Activated CD4-positive, alpha-beta T cell treated with anti-CD3 and anti-CD28 coated beads for 36 hours (primary cell): ENCODE measurements at regions not wholly inside any gene's neighbourhood (a gene's known extent, or its start where the extent isn't known, plus 50 kb on each side); places are given as distances from the start of the nearest gene placed in this dataset.

ENCODE experiments used
- ATAC-seq: fragments of 200-7000 bp; cut with Tn5 transposase; one replicate; pipeline ENCODE4 v1.10.0; 2021; ENCODE audit warnings: mild to moderate bottlenecking, moderate library complexity
- CTCF ChIA-PET: fragments of 350-600 bp; sonication (Branson Sonifier 250); formaldehyde crosslinking; loops from one replicate; lab custom pipeline; 2021; ENCODE audit warnings: antibody characterized with exemption; lab: Charles Lee
- POLR2A ChIA-PET: fragments of 350-600 bp; sonication (Branson Sonifier 250); formaldehyde crosslinking; loops from one replicate; lab custom pipeline; 2021; ENCODE audit warnings: antibody characterized with exemption, inconsistent platforms; lab: Charles Lee
- DNase-seq: peaks from one replicate; pipeline ENCODE4 v3.0.0-alpha.2; 2020
- H3K27ac Mint-ChIP-seq: one replicate; pipeline ENCODE4 v1.8.0; 2021; ENCODE audit warnings: mixed read lengths
- H3K27me3 Mint-ChIP-seq: one replicate; pipeline ENCODE4 v1.8.0; 2021; ENCODE audit warnings: mixed read lengths
- H3K36me3 Mint-ChIP-seq: one replicate; pipeline ENCODE4 v1.8.0; 2021; ENCODE audit warnings: low read depth, mixed read lengths
- H3K4me1 Mint-ChIP-seq: one replicate; pipeline ENCODE4 v1.8.0; 2021; ENCODE audit warnings: mixed read lengths
- H3K4me3 Mint-ChIP-seq: one replicate; pipeline ENCODE4 v1.8.0; 2021; ENCODE audit warnings: mild to moderate bottlenecking, moderate library complexity, mixed read lengths
- H3K9me3 Mint-ChIP-seq: one replicate; pipeline ENCODE4 v1.8.0; 2021; ENCODE audit warnings: low read depth, mixed read lengths
- intact Hi-C, 2 experiments: fragments of 100-400 bp; cut with DNase I in 1 of 2; cut with micrococcal nuclease in 1 of 2; formaldehyde crosslinking; loops; one replicate each; pipeline versions ENCODE4 v1.14.2 to v1.15.1; 2022 to 2024; cut with DNase I, micrococcal nuclease

DNA sequence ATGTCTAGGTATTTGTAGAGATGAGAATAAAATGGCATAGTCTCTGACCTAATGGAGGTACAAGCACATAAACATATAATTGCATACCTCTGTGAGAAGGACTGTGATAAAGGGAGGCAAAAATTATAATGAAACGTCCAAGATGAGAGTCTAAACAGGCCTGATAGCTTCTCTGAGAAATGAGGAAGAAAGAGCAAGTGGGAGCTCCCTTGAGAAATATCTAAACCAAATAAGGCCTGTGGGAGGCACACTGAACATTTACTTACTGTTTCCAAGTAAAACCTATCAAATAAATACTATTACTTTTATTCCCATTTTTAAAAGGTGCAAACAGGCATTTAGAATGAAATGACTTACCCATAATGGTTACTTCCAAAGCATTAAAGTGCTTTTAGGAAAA, 125.6 kb upstream of the PAPPA start:
- Mint-ChIP-seq H3K27me3 (no peaks in the 10 kb centered on the region), H3K27ac (no peak overlapping the region), H3K4me1 (no peaks in the 10 kb centered on the region), H3K36me3 (no peaks in the 10 kb centered on the region), H3K4me3 (no peak overlapping the region), H3K9me3 (peaks cover 12% of the 10 kb centered on the region)
- ATAC-seq (no peak), DNase-seq (no peak)
- intact Hi-C loops = no loop called here
- CTCF ChIA-PET = no interaction called here
- POLR2A ChIA-PET = no interaction called here

DNA sequence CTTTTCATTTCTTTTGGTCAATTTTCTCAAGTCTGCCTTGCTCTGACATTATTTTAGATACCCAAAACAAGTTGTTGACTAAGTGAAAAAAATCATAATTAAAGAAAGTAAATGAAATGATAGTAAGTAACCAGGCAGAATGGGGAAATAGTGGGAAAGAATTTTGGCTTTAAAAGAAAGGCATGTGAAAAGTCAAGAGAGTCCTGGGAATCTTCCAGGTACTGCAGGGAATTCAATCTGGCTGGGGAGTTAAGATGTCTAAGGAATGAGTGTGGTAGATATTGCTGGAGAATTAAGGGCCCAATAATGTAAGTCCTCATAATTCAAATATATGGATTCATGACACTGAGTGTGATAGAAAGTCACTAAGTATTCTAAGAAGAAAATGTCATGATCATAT, 123.1 kb upstream of the PAPPA start:
- H3K4me3 Mint-ChIP-seq = no peak overlapping the region
- intact Hi-C loops = loop anchor here in 1 of 2 experiments (10.0 kb wide), 1 partner anchor 56 kb away; no protein-coding TSS in a partner anchor

DNA sequence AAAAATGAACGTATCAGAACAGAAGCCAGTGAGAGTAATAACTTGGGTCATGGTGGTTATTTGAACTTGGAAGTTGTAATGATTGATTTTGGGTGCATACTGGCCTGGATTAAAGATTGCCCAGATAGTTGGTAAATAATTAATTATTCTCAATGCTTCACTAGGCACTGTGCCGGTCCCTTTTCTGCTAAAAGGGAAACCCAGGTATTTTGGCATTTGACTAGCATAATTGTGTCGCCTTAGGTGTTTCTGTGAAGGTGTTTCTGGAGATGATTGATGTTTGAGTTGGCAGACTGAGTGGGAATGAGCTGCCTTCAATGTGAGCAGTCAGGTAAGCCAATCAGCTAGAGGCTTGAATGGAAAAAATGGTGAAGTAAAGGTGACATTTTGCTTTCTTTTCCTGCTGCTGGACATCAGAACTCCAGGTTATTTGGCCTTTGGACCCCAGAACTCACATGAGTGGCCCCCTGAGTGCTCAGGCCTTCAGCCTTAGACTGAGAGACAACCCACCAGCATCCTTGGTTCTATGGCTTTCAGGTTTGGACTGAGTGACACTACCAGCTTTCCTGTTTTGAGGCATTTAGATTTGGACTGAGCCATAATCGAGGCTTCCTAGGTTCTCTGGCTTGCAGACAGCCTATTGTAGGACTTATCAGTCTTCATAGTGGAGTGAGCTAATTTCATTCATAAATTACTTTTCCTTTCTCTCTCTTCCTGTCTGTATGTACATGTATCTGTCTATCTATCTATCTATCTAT, 120.7 kb upstream of the PAPPA start:
- CTCF ChIA-PET = interaction anchor here (0.7 kb wide), 1 partner anchor 323 kb away, joined by 3 read pairs; no protein-coding TSS in a partner anchor
- no peak overlapping the region for H3K27ac Mint-ChIP-seq

More for the DNA sequence above, 123.1 kb upstream of the PAPPA start:
- no peak for DNase-seq
- Mint-ChIP-seq H3K4me1 (no peaks in the 10 kb centered on the region), H3K9me3 (peaks cover 11% of the 10 kb centered on the region), H3K36me3 (no peaks in the 10 kb centered on the region), H3K27ac (no peak overlapping the region), H3K27me3 (no peaks in the 10 kb centered on the region)
- CTCF ChIA-PET = interaction anchor here (0.6 kb wide), 1 partner anchor 249 kb away, joined by 4 read pairs; no protein-coding TSS in a partner anchor
- no peak for ATAC-seq
- POLR2A ChIA-PET = no interaction called here

DNA sequence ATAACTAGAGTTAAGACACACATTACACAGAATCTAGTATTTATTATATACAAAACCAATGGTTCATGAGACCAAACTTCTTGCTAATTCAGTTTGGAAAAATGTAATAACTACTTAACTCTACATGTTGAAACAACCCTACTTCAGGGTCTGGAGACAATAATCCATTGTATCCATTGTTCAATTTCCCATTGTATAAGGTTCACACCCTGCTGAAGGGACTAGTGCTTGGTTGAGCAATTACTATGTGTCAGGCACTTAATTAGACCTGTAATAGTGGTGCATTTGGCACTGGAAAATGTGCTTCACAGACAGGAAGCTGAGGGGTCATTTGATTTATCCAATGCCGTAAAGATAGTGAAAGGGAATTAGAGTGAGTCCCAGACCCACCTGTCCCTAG, 114.3 kb upstream of the PAPPA start:
- intact Hi-C loops = loop anchor here in 1 of 2 experiments (10.0 kb wide), 1 partner anchor 65 kb away; no protein-coding TSS in a partner anchor
- Mint-ChIP-seq H3K9me3 (peaks cover 4% of the 10 kb centered on the region), H3K27ac (no peak overlapping the region), H3K4me3 (no peak overlapping the region), H3K36me3 (no peaks in the 10 kb centered on the region), H3K4me1 (no peaks in the 10 kb centered on the region), H3K27me3 (no peaks in the 10 kb centered on the region)
- POLR2A ChIA-PET = no interaction called here
- CTCF ChIA-PET = no interaction called here
- ATAC-seq (no peak), DNase-seq (no peak)

More for the DNA sequence above, 120.7 kb upstream of the PAPPA start:
- Mint-ChIP-seq H3K4me3 (no peak overlapping the region), H3K36me3 (no peaks in the 10 kb centered on the region), H3K4me1 (no peaks in the 10 kb centered on the region), H3K27me3 (no peaks in the 10 kb centered on the region), H3K9me3 (peaks cover 11% of the 10 kb centered on the region)
- intact Hi-C loops = loop anchor here in 1 of 2 experiments (10.0 kb wide), 1 partner anchor 58 kb away; no protein-coding TSS in a partner anchor
- ATAC-seq = no peak
- POLR2A ChIA-PET = no interaction called here
- no peak for DNase-seq

DNA sequence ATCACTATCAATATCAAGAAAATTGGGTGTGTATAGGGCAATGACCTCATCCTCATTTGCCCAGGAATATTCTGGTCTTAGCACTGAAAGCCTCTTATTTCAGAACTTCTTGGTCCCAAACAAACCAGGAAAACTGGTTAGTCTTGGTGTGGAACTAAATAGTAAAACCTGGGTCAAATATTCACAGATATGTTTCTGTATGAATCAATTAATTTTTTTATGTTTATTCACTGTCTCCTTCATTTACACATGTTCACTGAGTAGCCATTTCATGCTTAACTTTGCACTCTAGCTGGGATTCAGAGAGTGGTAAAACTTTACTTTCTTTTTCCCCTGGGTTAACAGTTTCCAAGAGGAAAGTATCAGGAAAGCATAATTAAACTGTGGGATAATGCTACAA, 113.7 kb upstream of the PAPPA start:
- intact Hi-C loops = loop anchor here in 1 of 2 experiments (10.0 kb wide), 1 partner anchor 65 kb away; no protein-coding TSS in a partner anchor
- Mint-ChIP-seq H3K4me3 (no peak overlapping the region), H3K36me3 (no peaks in the 10 kb centered on the region), H3K4me1 (no peaks in the 10 kb centered on the region), H3K9me3 (peaks cover 4% of the 10 kb centered on the region), H3K27me3 (no peaks in the 10 kb centered on the region), H3K27ac (no peak overlapping the region)
- DNase-seq (no peak), ATAC-seq (no peak)
- ChIA-PET POLR2A (no interaction called here), CTCF (no interaction called here)

DNA sequence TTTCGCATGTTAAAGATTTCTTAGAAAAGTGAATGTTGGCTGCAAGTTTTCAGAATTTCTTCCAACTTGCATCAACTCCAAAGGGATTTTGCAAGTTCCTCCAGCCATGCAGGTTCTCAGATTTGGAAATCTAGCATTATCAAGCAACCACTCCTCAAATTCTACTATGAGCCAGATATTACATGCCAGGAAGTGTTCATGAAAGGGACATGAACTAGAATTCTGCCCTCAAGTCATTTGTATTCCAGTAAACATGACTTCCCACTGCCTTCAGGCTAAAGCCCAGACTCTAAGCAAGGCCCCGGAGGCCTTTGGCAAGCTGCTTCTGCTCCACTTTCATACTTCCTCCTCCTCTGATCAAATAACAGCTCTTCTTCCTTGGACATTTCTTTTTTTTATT, 111.3 kb upstream of the PAPPA start:
- H3K4me3 Mint-ChIP-seq = no peak overlapping the region
- CTCF ChIA-PET = no interaction called here
- POLR2A ChIA-PET = no interaction called here
- intact Hi-C loops = no loop called here
- H3K36me3 Mint-ChIP-seq = no peaks in the 10 kb centered on the region
- H3K4me1 Mint-ChIP-seq = no peaks in the 10 kb centered on the region
- H3K27ac Mint-ChIP-seq = no peak overlapping the region
- H3K9me3 Mint-ChIP-seq = peaks cover 8% of the 10 kb centered on the region
- ATAC-seq = no peak
- no peaks in the 10 kb centered on the region for H3K27me3 Mint-ChIP-seq
- no peak for DNase-seq

DNA sequence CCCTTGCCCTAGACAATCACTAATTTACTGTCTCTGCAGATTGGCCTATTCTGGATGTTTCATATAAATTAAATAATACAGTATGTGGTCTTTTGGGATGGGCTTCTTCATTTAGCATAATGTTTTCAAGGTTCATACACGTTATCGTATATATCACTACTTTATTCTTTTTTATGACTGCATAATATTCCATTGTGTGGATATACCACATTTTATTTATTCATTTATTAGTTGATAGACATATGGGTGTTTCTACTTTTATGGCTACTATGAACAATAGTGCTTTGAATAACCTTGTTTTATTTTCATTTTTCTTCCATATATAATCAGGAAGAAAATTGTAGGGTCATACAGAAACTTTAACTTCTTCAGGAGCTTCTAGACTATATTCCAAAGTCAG, 108.5 kb upstream of the PAPPA start:
- peaks cover 8% of the 10 kb centered on the region for H3K9me3 Mint-ChIP-seq
- no peak for DNase-seq
- no peaks in the 10 kb centered on the region for H3K4me1 Mint-ChIP-seq
- ChIA-PET POLR2A (no interaction called here), CTCF (no interaction called here)
- H3K27me3 Mint-ChIP-seq = no peaks in the 10 kb centered on the region
- no peak for ATAC-seq
- no peak overlapping the region for H3K27ac Mint-ChIP-seq
- intact Hi-C loops = no loop called here
- H3K36me3 Mint-ChIP-seq = no peaks in the 10 kb centered on the region
- no peak overlapping the region for H3K4me3 Mint-ChIP-seq

DNA sequence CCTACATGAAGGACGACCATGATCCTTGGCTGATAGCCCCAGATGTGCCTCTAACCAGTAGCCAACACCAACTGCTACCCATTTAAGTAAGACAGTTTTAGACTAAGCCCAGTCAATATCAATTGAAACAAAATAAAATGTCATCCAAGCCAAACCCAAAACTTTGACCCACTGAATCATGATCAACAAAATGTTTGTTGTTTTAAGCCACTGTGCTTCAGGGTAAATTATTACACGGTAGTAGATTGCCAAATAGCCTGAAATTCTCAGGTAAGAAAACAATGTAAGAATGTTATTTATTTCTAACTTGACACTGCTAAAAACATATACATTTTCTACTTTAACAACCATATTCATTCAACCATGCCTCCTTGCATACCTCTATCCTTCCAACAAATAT, 105.5 kb upstream of the PAPPA start:
- no peak overlapping the region for H3K27ac Mint-ChIP-seq
- no peak for DNase-seq
- no peak overlapping the region for H3K4me3 Mint-ChIP-seq
- peaks cover 8% of the 10 kb centered on the region for H3K9me3 Mint-ChIP-seq
- no peaks in the 10 kb centered on the region for H3K4me1 Mint-ChIP-seq
- CTCF ChIA-PET = no interaction called here
- H3K36me3 Mint-ChIP-seq = no peaks in the 10 kb centered on the region
- H3K27me3 Mint-ChIP-seq = no peaks in the 10 kb centered on the region
- POLR2A ChIA-PET = no interaction called here
- ATAC-seq = no peak
- intact Hi-C loops = no loop called here

DNA sequence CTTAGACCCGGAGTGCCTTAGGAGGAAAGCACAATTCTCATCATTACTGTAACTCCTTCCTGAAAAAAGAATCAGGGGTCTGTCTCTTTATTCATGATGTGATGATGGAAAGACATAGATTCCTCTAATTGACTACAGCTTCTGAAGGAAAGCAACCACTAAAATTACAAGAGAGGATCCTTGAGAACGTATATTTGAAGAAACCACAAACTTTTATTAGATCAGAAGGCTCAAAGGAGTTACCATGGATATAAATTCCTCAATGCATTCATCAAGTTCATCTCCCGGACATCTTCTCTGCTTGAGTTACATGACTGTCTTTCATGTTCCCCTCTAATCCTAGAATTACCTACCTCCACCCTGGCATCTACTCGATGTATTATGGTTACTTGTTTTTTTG, 104.1 kb upstream of the PAPPA start:
- no peak for ATAC-seq
- H3K4me3 Mint-ChIP-seq = no peak overlapping the region
- DNase-seq = no peak
- CTCF ChIA-PET = no interaction called here
- H3K27me3 Mint-ChIP-seq = no peaks in the 10 kb centered on the region
- POLR2A ChIA-PET = no interaction called here
- intact Hi-C loops = no loop called here
- H3K4me1 Mint-ChIP-seq = no peaks in the 10 kb centered on the region
- H3K27ac Mint-ChIP-seq = no peak overlapping the region
- H3K36me3 Mint-ChIP-seq = no peaks in the 10 kb centered on the region
- H3K9me3 Mint-ChIP-seq = peaks cover 3% of the 10 kb centered on the region

DNA sequence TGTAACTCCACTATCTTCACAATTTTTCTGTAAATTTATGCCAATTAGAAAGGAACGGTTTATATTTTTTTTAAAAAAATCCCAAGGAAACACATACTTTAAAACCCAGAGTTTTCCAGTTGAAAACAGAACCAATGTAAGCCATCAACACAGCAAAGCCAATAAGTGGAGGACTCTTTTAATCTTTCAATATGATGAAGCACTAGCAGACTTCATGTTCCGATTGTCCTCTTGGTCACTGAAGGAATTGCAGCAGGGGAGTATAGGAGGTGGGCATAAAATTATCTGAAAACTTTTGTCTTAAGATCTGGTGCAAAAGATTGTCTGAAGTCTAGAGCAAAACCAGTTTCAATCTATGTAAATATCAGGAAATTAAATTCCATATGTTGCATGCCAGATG, 102.1 kb upstream of the PAPPA start:
- intact Hi-C loops = no loop called here
- H3K4me1 Mint-ChIP-seq = no peaks in the 10 kb centered on the region
- POLR2A ChIA-PET = no interaction called here
- no peaks in the 10 kb centered on the region for H3K36me3 Mint-ChIP-seq
- DNase-seq = no peak
- H3K4me3 Mint-ChIP-seq = no peak overlapping the region
- H3K9me3 Mint-ChIP-seq = peaks cover 2% of the 10 kb centered on the region
- no peaks in the 10 kb centered on the region for H3K27me3 Mint-ChIP-seq
- ATAC-seq = no peak
- CTCF ChIA-PET = no interaction called here
- no peak overlapping the region for H3K27ac Mint-ChIP-seq

DNA sequence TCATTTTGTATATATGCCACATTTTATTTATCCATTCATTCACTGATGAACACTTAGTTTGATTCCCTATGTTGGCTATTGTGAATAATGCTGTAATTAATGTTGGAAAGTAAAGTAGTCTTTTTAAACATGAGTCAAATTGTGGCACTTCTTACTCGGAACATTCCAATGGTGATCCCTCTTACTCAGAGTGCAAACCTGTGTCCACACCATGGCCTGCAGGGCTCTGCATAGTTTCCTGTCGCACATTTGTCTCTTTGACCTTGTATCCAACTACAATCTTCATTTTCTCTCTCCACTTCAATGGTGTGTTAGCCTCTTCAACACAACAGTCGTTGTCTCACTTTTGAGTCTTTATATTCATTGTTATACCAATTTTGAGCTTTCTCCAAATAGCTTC, 98.1 kb upstream of the PAPPA start:
- POLR2A ChIA-PET = no interaction called here
- intact Hi-C loops = no loop called here
- DNase-seq (no peak), ATAC-seq (no peak)
- Mint-ChIP-seq H3K4me1 (no peaks in the 10 kb centered on the region), H3K4me3 (no peak overlapping the region), H3K27ac (no peak overlapping the region), H3K9me3 (peaks cover 2% of the 10 kb centered on the region), H3K27me3 (no peaks in the 10 kb centered on the region), H3K36me3 (no peaks in the 10 kb centered on the region)
- CTCF ChIA-PET = interaction anchor here (1.4 kb wide), 1 partner anchor 14 kb away, joined by 5 read pairs; no protein-coding TSS in a partner anchor

DNA sequence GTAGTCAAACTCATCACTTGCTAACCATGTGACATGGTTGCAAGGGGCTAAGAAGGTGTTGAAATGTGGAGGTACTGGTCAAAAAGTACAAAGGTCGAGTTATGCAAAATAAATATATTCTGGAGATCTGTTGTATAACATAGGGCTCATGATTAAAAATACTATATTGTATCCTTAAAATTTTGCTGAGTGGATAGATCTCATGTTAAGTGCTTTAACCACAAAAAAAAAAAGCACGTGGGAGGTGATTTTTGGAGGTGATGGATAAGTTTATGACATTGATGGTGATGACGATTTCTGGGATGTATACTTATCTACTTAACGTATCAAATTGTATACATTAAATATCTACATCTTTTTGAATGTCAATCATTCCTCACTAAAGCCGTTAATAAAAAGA, 96.2 kb upstream of the PAPPA start:
- intact Hi-C loops = no loop called here
- H3K27me3 Mint-ChIP-seq = no peaks in the 10 kb centered on the region
- H3K4me3 Mint-ChIP-seq = no peak overlapping the region
- no peaks in the 10 kb centered on the region for H3K36me3 Mint-ChIP-seq
- DNase-seq (no peak), ATAC-seq (no peak)
- POLR2A ChIA-PET = no interaction called here
- CTCF ChIA-PET = no interaction called here
- H3K4me1 Mint-ChIP-seq = no peaks in the 10 kb centered on the region
- peaks cover 4% of the 10 kb centered on the region for H3K9me3 Mint-ChIP-seq
- H3K27ac Mint-ChIP-seq = no peak overlapping the region
